ENCODE measurements at regions not wholly inside any gene's neighbourhood (a gene's known extent, or its start where the extent isn't known, plus 50 kb on each side); places are given as distances from the start of the nearest gene placed in this dataset.

GRCh38 chr4:164462471-164462870, 291.5 kb upstream of the SMIM31 start:
- DNase-seq (ENCODE audit: low spot score): no peak
- TF ChIP-seq CTCF (IDR thresholded peaks at IDR 0.05; ENCODE audit: extremely low read depth, missing control alignments): no peak

DNA sequence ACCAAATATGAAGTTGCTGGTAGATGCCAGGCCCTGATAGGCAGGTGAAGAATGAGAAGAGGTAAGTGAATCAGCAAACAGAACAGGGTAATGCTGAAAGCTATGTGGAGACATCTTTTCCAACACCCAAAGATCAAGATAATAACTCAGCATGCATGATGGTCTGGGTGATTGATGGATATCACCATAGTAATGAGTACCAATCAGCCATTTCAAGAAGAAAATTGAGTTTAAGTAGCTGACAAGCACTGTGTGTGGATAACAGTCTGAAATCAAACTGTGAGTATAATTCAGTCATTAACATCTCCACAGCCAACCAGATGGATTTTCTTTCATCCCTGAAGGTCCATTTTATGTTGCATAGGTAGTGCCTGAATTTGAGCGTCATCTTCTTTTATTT, 289.6 kb upstream of the SMIM31 start:
- no peak for TF ChIP-seq CTCF (IDR thresholded peaks at IDR 0.05; ENCODE audit: extremely low read depth, missing control alignments)
- no peak for DNase-seq (ENCODE audit: low spot score)

- no peak for DNase-seq (ENCODE audit: low spot score)
- TF ChIP-seq CTCF (IDR thresholded peaks at IDR 0.05; ENCODE audit: extremely low read depth, missing control alignments): no peak
These were observed 286.4 kb upstream of the SMIM31 start for GRCh38 chr4:164467493-164467892.

DNA sequence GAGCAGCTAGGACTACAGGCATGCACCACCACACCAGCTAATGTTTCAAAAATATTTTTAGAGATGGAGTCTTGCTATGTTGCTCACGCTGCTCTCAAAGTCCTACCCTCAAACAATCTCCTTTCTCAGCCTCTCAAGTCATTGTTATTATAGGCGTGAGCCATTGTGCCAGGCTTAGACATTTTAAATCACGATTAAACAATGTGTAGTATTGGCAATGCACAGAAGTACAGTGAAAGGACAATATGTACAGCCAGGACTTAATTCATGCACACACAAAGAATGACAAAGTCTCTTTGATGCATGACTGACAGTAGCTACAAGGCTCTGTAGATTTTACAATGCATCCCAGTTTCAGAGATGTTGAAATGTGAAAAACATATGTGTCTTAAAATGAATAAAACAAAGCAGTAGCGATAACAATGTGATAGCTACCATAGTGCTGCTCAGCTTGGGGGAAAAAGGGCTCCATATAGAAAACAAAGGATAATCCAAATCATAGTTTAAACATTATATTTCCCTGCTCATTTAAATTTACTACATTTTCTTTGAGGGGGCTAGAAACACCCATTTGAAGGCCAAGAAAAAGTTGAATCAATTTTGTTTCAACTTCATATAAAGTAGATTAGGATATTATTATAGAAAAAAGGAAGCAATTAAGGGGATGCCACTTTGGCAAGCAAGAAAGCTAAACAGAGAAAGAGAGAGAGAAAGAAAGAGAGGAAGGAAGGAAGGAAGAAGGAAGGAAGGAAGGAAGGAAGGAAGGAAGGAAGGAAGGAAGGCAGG, 272.4 kb upstream of the SMIM31 start:
- DNase-seq (ENCODE audit: low spot score): no peak
- TF ChIP-seq CTCF (IDR thresholded peaks at IDR 0.05; ENCODE audit: extremely low read depth, missing control alignments): no peak

DNA sequence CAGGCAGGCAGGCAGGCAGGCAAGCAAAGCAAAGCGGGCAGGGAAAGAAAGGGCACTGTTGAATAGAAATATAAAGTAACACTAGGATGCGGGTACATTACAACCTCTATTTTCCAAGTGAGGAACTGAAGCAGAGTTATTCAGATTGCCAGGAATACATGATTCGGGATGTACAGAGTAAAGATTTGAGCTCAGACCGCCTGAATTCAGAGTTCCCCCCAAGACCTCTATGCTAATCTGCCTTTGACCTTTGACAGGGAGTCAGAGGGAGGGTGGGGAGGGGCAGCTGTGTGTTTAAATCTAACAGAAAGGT, 271.9 kb upstream of the SMIM31 start:
- no peak for TF ChIP-seq CTCF (IDR thresholded peaks at IDR 0.05; ENCODE audit: extremely low read depth, missing control alignments)
- DNase-seq (ENCODE audit: low spot score): no peak

DNA sequence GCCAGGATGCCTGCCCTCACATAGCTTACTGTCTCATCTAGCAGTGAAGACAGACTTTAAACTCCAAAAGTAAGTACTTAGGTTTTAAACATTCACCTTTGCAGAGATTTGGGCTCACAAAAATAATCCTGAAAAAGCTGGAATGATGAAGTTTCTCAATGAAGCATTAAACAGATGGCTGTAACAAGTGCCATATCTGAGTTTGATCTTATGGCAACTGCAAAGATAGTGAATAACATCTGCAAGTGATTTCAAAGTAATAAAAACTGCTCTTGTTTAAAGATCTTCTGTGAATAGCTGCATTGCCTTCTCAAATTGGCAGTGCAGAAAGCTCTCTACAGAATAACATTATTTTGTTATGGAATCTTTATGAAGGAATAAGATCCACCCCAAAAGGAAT, 271.2 kb upstream of the SMIM31 start:
- no peak for DNase-seq (ENCODE audit: low spot score)
- no peak for TF ChIP-seq CTCF (IDR thresholded peaks at IDR 0.05; ENCODE audit: extremely low read depth, missing control alignments)

DNA sequence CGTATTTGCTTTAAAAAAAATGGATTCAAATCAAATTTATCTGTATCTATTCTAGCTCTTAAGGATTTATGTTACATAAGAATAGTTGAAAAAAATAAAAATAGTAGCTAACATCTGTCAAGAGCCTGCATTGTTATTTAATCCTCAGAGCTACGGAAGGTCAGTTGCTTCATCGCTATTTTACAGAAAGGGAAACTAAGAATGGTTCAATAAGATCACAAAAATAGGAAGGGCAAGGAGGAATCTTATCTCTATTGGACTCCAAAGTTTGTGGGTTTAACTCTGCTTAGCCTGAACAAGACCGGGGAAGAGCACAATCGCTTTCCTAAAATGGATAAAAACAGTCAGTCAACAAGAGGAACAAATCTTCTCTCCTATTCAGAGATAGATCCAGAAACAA, 270.2 kb upstream of the SMIM31 start:
- TF ChIP-seq CTCF (IDR thresholded peaks at IDR 0.05; ENCODE audit: extremely low read depth, missing control alignments): no peak
- no peak for DNase-seq (ENCODE audit: low spot score)
